K562 (cell line): ENCODE measurements at regions not wholly inside any gene's neighbourhood (a gene's known extent, or its start where the extent isn't known, plus 50 kb on each side); places are given as distances from the start of the nearest gene placed in this dataset.

Experiments
- ARID1B ChIP-seq: fragments of 450-650 bp; IDR thresholded peaks from 2 replicates; pipeline ENCODE4 v1.6.1; 2016; ENCODE audit warnings: antibody characterized with exemption, mild to moderate bottlenecking, inconsistent platforms
- C11orf30 ChIP-seq: fragments of 450-650 bp; IDR thresholded peaks from 2 replicates; pipeline ENCODE4 v1.6.1; 2016; ENCODE audit warnings: low read depth, mild to moderate bottlenecking
- CBX5 ChIP-seq: IDR thresholded peaks from 2 replicates; pipeline ENCODE4 v1.6.1; 2014; ENCODE audit warnings: low read depth, borderline replicate concordance
- CREM ChIP-seq: IDR thresholded peaks from 2 replicates; pipeline ENCODE4 v1.6.1; 2014; ENCODE audit warnings: antibody characterized with exemption, low read depth
- E2F5 ChIP-seq: sonication (generic); formaldehyde crosslinking; IDR thresholded peaks from 2 replicates; pipeline ENCODE4 v1.8.0; 2022; ENCODE audit warnings: mild to moderate bottlenecking, missing genetic modification reagents
- EP400 ChIP-seq: fragments of 450-650 bp; IDR thresholded peaks from 2 replicates; pipeline ENCODE4 v1.6.1; 2017; ENCODE audit warnings: antibody characterized with exemption, mild to moderate bottlenecking, moderate library complexity
- FOXA3 ChIP-seq, 2 experiments: fragments of 450-650 bp in 1 of 2; sonication (generic) in 1 of 2; formaldehyde crosslinking; IDR thresholded peaks in 1 of 2; conservative IDR thresholded peaks in 1 of 2; 2 replicates each; pipeline versions ENCODE4 v1.4.0 to v1.8.0; 2020 to 2022; ENCODE audit warnings: mild to moderate bottlenecking in 2 of 2, missing genetic modification reagents in 1 of 2
- HEY1 ChIP-seq: fragments of 250-450 bp; sonication (Bioruptor Pico); IDR thresholded peaks from 2 replicates; pipeline ENCODE4 v1.5.0; 2020; ENCODE audit warnings: mild to moderate bottlenecking, moderate library complexity, borderline replicate concordance
- HOXB6 ChIP-seq: fragments of 250-450 bp; sonication (Bioruptor Pico); IDR thresholded peaks from 2 replicates; pipeline ENCODE4 v1.5.1; 2022; ENCODE audit warnings: mild to moderate bottlenecking, borderline replicate concordance
- KLF16 ChIP-seq: IDR thresholded peaks from 2 replicates; pipeline ENCODE4 v1.6.1; 2016; ENCODE audit warnings: antibody characterized with exemption
- MXI1 ChIP-seq: IDR thresholded peaks from 2 replicates; pipeline ENCODE4 v1.6.1; 2011; ENCODE audit warnings: low read depth, mild to moderate bottlenecking, improper control_type of control experiment, low read length
- NEUROD1 ChIP-seq: fragments of 150-350 bp; IDR thresholded peaks from 2 replicates; pipeline ENCODE4 v1.6.1; 2014; ENCODE audit warnings: borderline replicate concordance, low read length, low read depth; ENCODE audit not compliant: partially characterized antibody
- POLR2A ChIP-seq: fragments of 450-650 bp; conservative IDR thresholded peaks from 2 replicates; pipeline ENCODE4 v1.6.1; 2016
- POLR2AphosphoS2 ChIP-seq: IDR thresholded peaks from 2 replicates; pipeline ENCODE4 v1.6.1; 2012; ENCODE audit warnings: low read length, improper control_type of control experiment
- POLR2AphosphoS5 ChIP-seq: IDR thresholded peaks from 2 replicates; pipeline ENCODE4 v1.6.1; 2011; ENCODE audit warnings: mild to moderate bottlenecking, low read depth, low read length, moderate library complexity; ENCODE audit not compliant: control insufficient read depth, insufficient read depth
- SPI1 ChIP-seq: IDR thresholded peaks from 2 replicates; pipeline ENCODE4 v1.6.1; 2011; ENCODE audit warnings: low read depth, low read length, control low read depth, borderline replicate concordance
- SRSF1 ChIP-seq: fragments of 200-400 bp; formaldehyde crosslinking; IDR thresholded peaks from 2 replicates; pipeline ENCODE4 v1.6.1; 2017; ENCODE audit warnings: mild to moderate bottlenecking, low read depth, low read length, moderate library complexity
- STAT5A ChIP-seq: IDR thresholded peaks from 2 replicates; pipeline ENCODE4 v1.6.1; 2012; ENCODE audit warnings: low read length, inconsistent platforms, borderline replicate concordance
- TAL1 ChIP-seq: fragments of 450-650 bp; IDR thresholded peaks from 2 replicates; pipeline ENCODE4 v1.6.1; 2016; ENCODE audit warnings: mild to moderate bottlenecking
- ZBED1 ChIP-seq: IDR thresholded peaks from 2 replicates; pipeline ENCODE4 v1.6.1; 2014
- ZNF184 ChIP-seq: sonication (generic); formaldehyde crosslinking; IDR thresholded peaks from 2 replicates; pipeline ENCODE4 v1.5.0; 2020; ENCODE audit warnings: missing genetic modification reagents
- ZNF212 ChIP-seq: fragments of 450-650 bp; formaldehyde crosslinking; IDR thresholded peaks from 2 replicates; pipeline ENCODE4 v1.4.0; 2020; ENCODE audit warnings: mild to moderate bottlenecking
- ZNF3 ChIP-seq: fragments of 250-450 bp; sonication (Bioruptor Pico); IDR thresholded peaks from 2 replicates; pipeline ENCODE4 v1.5.0; 2021; ENCODE audit warnings: mild to moderate bottlenecking, moderate library complexity
- ZNF316 ChIP-seq: fragments of 450-650 bp; IDR thresholded peaks from 2 replicates; pipeline ENCODE4 v1.6.1; 2016
- ZNF354B ChIP-seq: fragments of 250-450 bp; sonication (Bioruptor Pico); IDR thresholded peaks from 2 replicates; pipeline ENCODE4 v1.4.0; 2020
- TF ChIP-seq, protein P1 (sequence below): fragments of 450-650 bp; IDR thresholded peaks from 2 replicates; pipeline ENCODE4 v1.7.1; 2018; ENCODE audit warnings: mild to moderate bottlenecking, low read depth; ENCODE audit not compliant: partially characterized antibody
- TF ChIP-seq, protein P2 (sequence below): fragments of 200-400 bp; formaldehyde crosslinking; IDR thresholded peaks from 2 replicates; pipeline ENCODE4 v1.6.1; 2017; ENCODE audit warnings: mild to moderate bottlenecking, low read depth, low read length, moderate library complexity

DNA sequence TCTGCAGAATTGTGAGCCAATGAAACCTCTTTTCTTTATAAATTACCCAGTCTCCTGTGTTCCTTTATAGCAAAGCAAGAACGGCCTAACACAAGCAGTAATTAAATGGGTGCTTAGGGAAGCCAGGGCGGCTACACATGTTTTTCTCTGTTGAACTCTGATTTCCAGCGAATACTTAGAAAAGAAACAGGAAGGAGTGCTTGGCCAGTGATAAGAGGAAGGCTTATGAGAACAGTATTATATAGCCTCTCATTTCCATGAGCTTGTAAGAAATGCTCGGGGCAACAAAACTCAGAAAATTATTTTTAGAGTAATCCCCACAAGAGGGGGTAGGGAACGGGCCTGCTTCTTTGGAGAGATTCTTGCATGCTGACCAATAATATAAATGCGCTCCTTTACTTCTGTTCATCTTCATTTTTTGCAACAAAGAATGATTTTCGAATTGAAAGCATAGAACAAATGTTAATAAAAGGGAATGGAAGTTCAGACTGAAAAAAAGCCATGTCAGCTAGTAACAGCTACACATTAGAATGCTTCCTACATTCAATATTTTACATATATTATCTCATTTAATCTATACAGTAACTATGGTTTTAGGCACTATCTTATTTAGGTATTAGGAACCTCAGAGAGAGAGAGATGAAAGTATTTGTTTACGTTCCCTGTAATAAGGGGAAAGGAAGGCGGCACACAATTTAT is 49.7 kb upstream of the CCDC85A start (continued):
- TF ChIP-seq ZNF184 (CRISPR knock-in tag) (no peak), MXI1 (no peak), ZNF3 (no peak), POLR2AphosphoS5 (0 out of 2 replicates have a peak, but pooled peaks have one; percentile 40), HOXB6 (CRISPR knock-in tag) (no peak), EP400 (peak; percentile 16; the same call in 1 of the 2 replicates), TAL1 (peak; percentile 55; the same call in 1 of the 2 replicates), FOXA3 (CRISPR knock-in tag; conservative IDR thresholded peaks at IDR 0.05 in 1 of 2, IDR thresholded peaks at IDR 0.05 in 1 of 2) (no peak), ZBED1 (no peak), SRSF1 (no peak), ZNF212 (CRISPR knock-in tag) (no peak), HEY1 (CRISPR knock-in tag) (no peak), STAT5A (peak; percentile 78), CREM (no peak), E2F5 (CRISPR knock-in tag) (no peak), ARID1B (peak; percentile 81), POLR2A (0 out of 2 replicates have a peak, but pooled peaks have one; percentile 24), SPI1 (peak; percentile 29; the same call in 1 of the 2 replicates), ZNF354B (CRISPR knock-in tag) (no peak), KLF16 (peak; percentile 6; the same call in 1 of the 2 replicates), C11orf30 (peak; percentile 56), CBX5 (no peak), POLR2AphosphoS2 (no peak), NEUROD1 (no peak), ZNF316 (peak; percentile 83)
- TF ChIP-seq, protein P1, sequence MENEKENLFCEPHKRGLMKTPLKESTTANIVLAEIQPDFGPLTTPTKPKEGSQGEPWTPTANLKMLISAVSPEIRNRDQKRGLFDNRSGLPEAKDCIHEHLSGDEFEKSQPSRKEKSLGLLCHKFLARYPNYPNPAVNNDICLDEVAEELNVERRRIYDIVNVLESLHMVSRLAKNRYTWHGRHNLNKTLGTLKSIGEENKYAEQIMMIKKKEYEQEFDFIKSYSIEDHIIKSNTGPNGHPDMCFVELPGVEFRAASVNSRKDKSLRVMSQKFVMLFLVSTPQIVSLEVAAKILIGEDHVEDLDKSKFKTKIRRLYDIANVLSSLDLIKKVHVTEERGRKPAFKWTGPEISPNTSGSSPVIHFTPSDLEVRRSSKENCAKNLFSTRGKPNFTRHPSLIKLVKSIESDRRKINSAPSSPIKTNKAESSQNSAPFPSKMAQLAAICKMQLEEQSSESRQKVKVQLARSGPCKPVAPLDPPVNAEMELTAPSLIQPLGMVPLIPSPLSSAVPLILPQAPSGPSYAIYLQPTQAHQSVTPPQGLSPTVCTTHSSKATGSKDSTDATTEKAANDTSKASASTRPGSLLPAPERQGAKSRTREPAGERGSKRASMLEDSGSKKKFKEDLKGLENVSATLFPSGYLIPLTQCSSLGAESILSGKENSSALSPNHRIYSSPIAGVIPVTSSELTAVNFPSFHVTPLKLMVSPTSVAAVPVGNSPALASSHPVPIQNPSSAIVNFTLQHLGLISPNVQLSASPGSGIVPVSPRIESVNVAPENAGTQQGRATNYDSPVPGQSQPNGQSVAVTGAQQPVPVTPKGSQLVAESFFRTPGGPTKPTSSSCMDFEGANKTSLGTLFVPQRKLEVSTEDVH: no peak
- TF ChIP-seq, protein P2, sequence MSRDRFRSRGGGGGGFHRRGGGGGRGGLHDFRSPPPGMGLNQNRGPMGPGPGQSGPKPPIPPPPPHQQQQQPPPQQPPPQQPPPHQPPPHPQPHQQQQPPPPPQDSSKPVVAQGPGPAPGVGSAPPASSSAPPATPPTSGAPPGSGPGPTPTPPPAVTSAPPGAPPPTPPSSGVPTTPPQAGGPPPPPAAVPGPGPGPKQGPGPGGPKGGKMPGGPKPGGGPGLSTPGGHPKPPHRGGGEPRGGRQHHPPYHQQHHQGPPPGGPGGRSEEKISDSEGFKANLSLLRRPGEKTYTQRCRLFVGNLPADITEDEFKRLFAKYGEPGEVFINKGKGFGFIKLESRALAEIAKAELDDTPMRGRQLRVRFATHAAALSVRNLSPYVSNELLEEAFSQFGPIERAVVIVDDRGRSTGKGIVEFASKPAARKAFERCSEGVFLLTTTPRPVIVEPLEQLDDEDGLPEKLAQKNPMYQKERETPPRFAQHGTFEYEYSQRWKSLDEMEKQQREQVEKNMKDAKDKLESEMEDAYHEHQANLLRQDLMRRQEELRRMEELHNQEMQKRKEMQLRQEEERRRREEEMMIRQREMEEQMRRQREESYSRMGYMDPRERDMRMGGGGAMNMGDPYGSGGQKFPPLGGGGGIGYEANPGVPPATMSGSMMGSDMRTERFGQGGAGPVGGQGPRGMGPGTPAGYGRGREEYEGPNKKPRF: no peak
